ENCODE measurements at regions not wholly inside any gene's neighbourhood (a gene's known extent, or its start where the extent isn't known, plus 50 kb on each side); places are given as distances from the start of the nearest gene placed in this dataset.
A peak's percentile ranks its signal among the peaks of the same experiment; 100 is the strongest.

DNA sequence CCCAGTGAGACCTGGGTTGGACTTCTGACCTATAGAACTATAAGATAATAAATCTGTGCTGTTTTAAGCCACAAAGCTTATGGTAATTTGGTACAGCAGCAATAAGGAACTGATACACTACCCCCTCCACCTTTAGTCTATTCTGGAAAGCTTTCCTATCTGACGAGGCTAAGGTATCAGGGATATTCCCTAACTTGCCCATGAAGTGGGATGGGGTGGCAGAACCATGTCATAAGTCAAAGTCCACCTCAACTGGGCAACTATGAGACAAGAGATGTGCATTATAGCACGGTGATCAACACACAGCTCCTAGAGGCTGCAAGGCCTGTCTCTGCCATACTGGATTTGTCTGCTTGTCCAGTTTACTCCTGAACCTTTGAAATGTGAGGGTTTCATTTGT, 146.8 kb upstream of the RAD23B start:
- TF ChIP-seq CTCF (conservative IDR thresholded peaks at IDR 0.05; ENCODE audit: low read length) = no peak
- no peak for TF ChIP-seq EZH2phosphoT487 (IDR thresholded peaks at IDR 0.05; ENCODE audit: borderline replicate concordance)
- Histone ChIP-seq H3K9me2 (replicated peaks; ENCODE audit: low read depth, low read length) (no peaks in the 10 kb centered on the region), H3K4me1 (ENCODE audit: insufficient read depth, low read length, poor library complexity, severe bottlenecking) (no peaks in the 10 kb centered on the region), H3K4me3 (ENCODE audit: low read length, poor library complexity, severe bottlenecking) (no peak overlapping the region), H4K20me1 (ENCODE audit: insufficient read depth, low read length, poor library complexity, severe bottlenecking) (no peaks in the 10 kb centered on the region), H3K9ac (ENCODE audit: low read depth, low read length, poor library complexity, severe bottlenecking) (no peak overlapping the region), H3K9me3 (ENCODE audit: insufficient read depth, low read depth, low read length) (no peaks in the 10 kb centered on the region), H3K27me3 (ENCODE audit: insufficient read depth, low read length, poor library complexity, severe bottlenecking) (no peaks in the 10 kb centered on the region), H3K4me2 (ENCODE audit: low read depth, low read length, poor library complexity, severe bottlenecking) (no peak overlapping the region), H3F3A (ENCODE audit: low read depth) (no peaks in the 10 kb centered on the region), H2AFZ (ENCODE audit: low read length) (no peak overlapping the region), H3K79me2 (ENCODE audit: insufficient read depth, low read length) (no peaks in the 10 kb centered on the region), H3K36me3 (ENCODE audit: insufficient read depth, low read length) (no peaks in the 10 kb centered on the region)

- Histone ChIP-seq H3K4me2 (ENCODE audit: low read depth, low read length, poor library complexity, severe bottlenecking) (no peak overlapping the region), H2AFZ (ENCODE audit: low read length) (no peak overlapping the region), H3F3A (ENCODE audit: low read depth) (no peaks in the 10 kb centered on the region), H3K36me3 (ENCODE audit: insufficient read depth, low read length) (no peaks in the 10 kb centered on the region), H4K20me1 (ENCODE audit: insufficient read depth, low read length, poor library complexity, severe bottlenecking) (no peaks in the 10 kb centered on the region), H3K27me3 (ENCODE audit: insufficient read depth, low read length, poor library complexity, severe bottlenecking) (no peaks in the 10 kb centered on the region), H3K79me2 (ENCODE audit: insufficient read depth, low read length) (no peaks in the 10 kb centered on the region), H3K9me2 (replicated peaks; ENCODE audit: low read depth, low read length) (no peaks in the 10 kb centered on the region), H3K9me3 (ENCODE audit: insufficient read depth, low read depth, low read length) (no peaks in the 10 kb centered on the region), H3K4me3 (ENCODE audit: low read length, poor library complexity, severe bottlenecking) (no peak overlapping the region), H3K4me1 (ENCODE audit: insufficient read depth, low read length, poor library complexity, severe bottlenecking) (no peaks in the 10 kb centered on the region), H3K9ac (ENCODE audit: low read depth, low read length, poor library complexity, severe bottlenecking) (no peak overlapping the region)
- TF ChIP-seq CTCF (conservative IDR thresholded peaks at IDR 0.05; ENCODE audit: low read length) = peak; percentile 81
- TF ChIP-seq EZH2phosphoT487 (IDR thresholded peaks at IDR 0.05; ENCODE audit: borderline replicate concordance) = no peak
Observed at GRCh38 chr9:107137495-107138202, 145.4 kb upstream of the RAD23B start.

DNA sequence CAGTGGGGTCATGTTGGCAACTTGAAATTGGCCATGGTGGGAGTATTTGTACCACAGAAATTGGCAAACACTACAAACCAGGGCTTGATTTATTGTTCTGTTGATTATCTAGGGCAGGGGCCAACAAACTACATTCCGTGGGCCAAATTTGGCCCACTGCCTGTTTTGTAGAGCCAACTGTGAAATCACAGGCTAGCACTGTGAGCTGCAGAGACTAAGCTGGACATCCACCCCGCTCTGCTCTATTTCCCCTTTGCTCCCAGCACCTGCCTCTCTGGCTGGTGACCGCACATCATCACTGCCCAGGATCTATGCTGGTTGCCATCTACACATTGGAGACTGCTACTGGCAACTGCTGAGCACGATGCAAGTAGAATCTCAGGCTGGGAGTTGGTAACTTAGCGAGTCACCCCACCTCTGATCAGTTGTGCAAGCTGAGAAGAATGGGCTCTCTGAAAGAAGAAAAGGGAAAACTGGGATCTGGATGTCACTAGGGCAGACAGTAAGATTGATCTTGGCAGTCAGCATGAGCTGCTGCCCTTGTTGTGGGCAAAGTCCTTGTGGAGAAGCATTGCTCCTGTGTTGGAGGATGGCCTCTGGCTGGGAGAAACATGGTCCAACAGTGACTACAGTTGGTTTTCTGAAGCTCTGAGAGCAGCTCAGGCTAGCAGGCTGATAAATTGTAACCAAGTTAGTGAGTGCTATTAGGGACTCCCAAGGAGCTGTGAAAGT, 144.7 kb upstream of the RAD23B start:
- Histone ChIP-seq H3K36me3 (ENCODE audit: insufficient read depth, low read length) (no peaks in the 10 kb centered on the region), H3K4me2 (ENCODE audit: low read depth, low read length, poor library complexity, severe bottlenecking) (no peak overlapping the region), H3K4me3 (ENCODE audit: low read length, poor library complexity, severe bottlenecking) (no peak overlapping the region), H3K9me3 (ENCODE audit: insufficient read depth, low read depth, low read length) (no peaks in the 10 kb centered on the region), H3F3A (ENCODE audit: low read depth) (no peaks in the 10 kb centered on the region), H3K79me2 (ENCODE audit: insufficient read depth, low read length) (no peaks in the 10 kb centered on the region), H2AFZ (ENCODE audit: low read length) (no peak overlapping the region), H3K27me3 (ENCODE audit: insufficient read depth, low read length, poor library complexity, severe bottlenecking) (no peaks in the 10 kb centered on the region), H3K4me1 (ENCODE audit: insufficient read depth, low read length, poor library complexity, severe bottlenecking) (no peaks in the 10 kb centered on the region), H3K9ac (ENCODE audit: low read depth, low read length, poor library complexity, severe bottlenecking) (no peak overlapping the region), H4K20me1 (ENCODE audit: insufficient read depth, low read length, poor library complexity, severe bottlenecking) (no peaks in the 10 kb centered on the region), H3K9me2 (replicated peaks; ENCODE audit: low read depth, low read length) (no peaks in the 10 kb centered on the region)
- TF ChIP-seq CTCF (conservative IDR thresholded peaks at IDR 0.05; ENCODE audit: low read length) (no peak), EZH2phosphoT487 (IDR thresholded peaks at IDR 0.05; ENCODE audit: borderline replicate concordance) (no peak)

Measured in Loucy (cell line).